GM19397 (cell line): ENCODE measurements at regions not wholly inside any gene's neighbourhood (a gene's known extent, or its start where the extent isn't known, plus 50 kb on each side); places are given as distances from the start of the nearest gene placed in this dataset.
"Not testable (repeated sequence)": the region's sequence is repeated elsewhere in the genome, so short reads cannot be mapped to it uniquely, and the experiment has no call there.

Experiments used
- ATAC-seq: cut with Tn5 transposase; IDR thresholded peaks from one replicate; pipeline ENCODE4 v1.9.1; 2021; ENCODE audit warnings: mild to moderate bottlenecking, moderate library complexity; ENCODE audit not compliant: unreplicated experiment

GRCh38 chr4:150018257-150018656, 60.0 kb upstream of the DCLK2 start:
- no peak for ATAC-seq

GRCh38 chr4:150021483-150021882, 56.8 kb upstream of the DCLK2 start:
- no peak for ATAC-seq

GRCh38 chr4:150023489-150023888, 54.8 kb upstream of the DCLK2 start:
- ATAC-seq = no peak

- not testable (repeated sequence) for ATAC-seq
Observed at GRCh38 chr4:150026987-150027386, 51.3 kb upstream of the DCLK2 start.
